ENCODE measurements at regions not wholly inside any gene's neighbourhood (a gene's known extent, or its start where the extent isn't known, plus 50 kb on each side); places are given as distances from the start of the nearest gene placed in this dataset.

DNA sequence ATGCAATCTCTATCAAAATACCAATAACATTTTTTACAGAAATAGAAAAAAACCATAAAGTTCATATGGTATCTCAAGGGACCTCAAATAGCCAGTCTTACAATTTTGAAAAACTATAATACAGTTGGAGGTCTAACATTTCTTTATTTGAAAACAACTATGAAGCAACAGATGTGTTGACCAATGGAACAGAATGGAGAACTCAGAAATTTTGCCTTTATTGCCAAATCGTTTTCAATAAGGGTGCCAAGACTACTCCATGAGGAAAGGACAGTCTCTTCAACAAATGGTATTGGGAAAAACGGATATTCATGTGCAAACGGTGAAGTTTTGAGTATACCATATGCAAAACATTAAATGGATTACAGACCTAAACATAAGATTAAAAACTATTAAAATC, 470.8 kb upstream of the DPP6 start:
- no peak for TF ChIP-seq SIN3A (IDR thresholded peaks at IDR 0.05; ENCODE audit: borderline replicate concordance, insufficient read depth, low read depth, low read length)
- TF ChIP-seq, protein P1, sequence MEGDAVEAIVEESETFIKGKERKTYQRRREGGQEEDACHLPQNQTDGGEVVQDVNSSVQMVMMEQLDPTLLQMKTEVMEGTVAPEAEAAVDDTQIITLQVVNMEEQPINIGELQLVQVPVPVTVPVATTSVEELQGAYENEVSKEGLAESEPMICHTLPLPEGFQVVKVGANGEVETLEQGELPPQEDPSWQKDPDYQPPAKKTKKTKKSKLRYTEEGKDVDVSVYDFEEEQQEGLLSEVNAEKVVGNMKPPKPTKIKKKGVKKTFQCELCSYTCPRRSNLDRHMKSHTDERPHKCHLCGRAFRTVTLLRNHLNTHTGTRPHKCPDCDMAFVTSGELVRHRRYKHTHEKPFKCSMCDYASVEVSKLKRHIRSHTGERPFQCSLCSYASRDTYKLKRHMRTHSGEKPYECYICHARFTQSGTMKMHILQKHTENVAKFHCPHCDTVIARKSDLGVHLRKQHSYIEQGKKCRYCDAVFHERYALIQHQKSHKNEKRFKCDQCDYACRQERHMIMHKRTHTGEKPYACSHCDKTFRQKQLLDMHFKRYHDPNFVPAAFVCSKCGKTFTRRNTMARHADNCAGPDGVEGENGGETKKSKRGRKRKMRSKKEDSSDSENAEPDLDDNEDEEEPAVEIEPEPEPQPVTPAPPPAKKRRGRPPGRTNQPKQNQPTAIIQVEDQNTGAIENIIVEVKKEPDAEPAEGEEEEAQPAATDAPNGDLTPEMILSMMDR (IDR thresholded peaks at IDR 0.05): no peak
- TF ChIP-seq TCF7L2 (IDR thresholded peaks at IDR 0.05; ENCODE audit: low read depth, low read length): no peak
